Liver (tissue), 8 donors: ENCODE measurements at regions not wholly inside any gene's neighbourhood (a gene's known extent, or its start where the extent isn't known, plus 50 kb on each side); places are given as distances from the start of the nearest gene placed in this dataset.

ENCODE experiments used
- DNase-seq: peaks from one replicate; pipeline ENCODE4 v3.0.0-alpha.2; 2017; ENCODE audit warnings: low spot score
- H3K27ac ChIP-seq, 2 donors: one replicate each; pipeline ENCODE4 v1.7.0; 2013; ENCODE audit warnings: inconsistent platforms in 2 of 2, low read length in 2 of 2, control low read depth in 1 of 2, low read depth in 1 of 2, mild to moderate bottlenecking in 1 of 2
- H3K27me3 ChIP-seq, 4 donors: one replicate each; pipeline versions ENCODE4 v1.6.1 to v1.7.0; 2013; ENCODE audit warnings: low read length in 3 of 4, inconsistent platforms in 1 of 4, mild to moderate bottlenecking in 1 of 4, moderate library complexity in 1 of 4; ENCODE audit not compliant: control insufficient read depth in 4 of 4, insufficient read depth in 4 of 4
- H3K36me3 ChIP-seq, 4 donors: one replicate each; pipeline versions ENCODE4 v1.6.1 to v1.7.0; 2013; ENCODE audit warnings: low read length in 3 of 4, mild to moderate bottlenecking in 3 of 4, low read depth in 1 of 4, moderate library complexity in 1 of 4; ENCODE audit not compliant: control insufficient read depth in 4 of 4, insufficient read depth in 3 of 4
- H3K4me1 ChIP-seq, 4 donors: one replicate each; pipeline versions ENCODE4 v1.6.1 to v1.7.0; 2013; ENCODE audit warnings: low read length in 3 of 4, mild to moderate bottlenecking in 3 of 4, moderate library complexity in 1 of 4; ENCODE audit not compliant: control insufficient read depth in 4 of 4, insufficient read depth in 4 of 4
- H3K4me3 ChIP-seq, 3 donors: one replicate each; pipeline versions ENCODE4 v1.6.1 to v1.7.0; 2013; ENCODE audit warnings: low read length in 3 of 3, control low read depth in 1 of 3, low read depth in 1 of 3, mild to moderate bottlenecking in 1 of 3
- H3K9ac ChIP-seq, 2 donors: one replicate each; pipeline ENCODE4 v1.7.0; 2013; ENCODE audit warnings: low read length in 2 of 2, mild to moderate bottlenecking in 2 of 2, moderate library complexity in 2 of 2, control low read depth in 1 of 2, low read depth in 1 of 2
- H3K9me3 ChIP-seq, 4 donors: one replicate each; pipeline versions ENCODE4 v1.6.1 to v1.7.0; 2013; ENCODE audit warnings: low read length in 3 of 4; ENCODE audit not compliant: control insufficient read depth in 4 of 4
- EGR1 ChIP-seq, 2 donors: IDR thresholded peaks; 2 replicates each; pipeline ENCODE4 v1.6.1; 2016 to 2018; ENCODE audit warnings: antibody characterized with exemption in 2 of 2, low read depth in 2 of 2
- FOXA1 ChIP-seq: IDR thresholded peaks from 2 replicates; pipeline ENCODE4 v1.6.1; 2016; ENCODE audit warnings: antibody characterized with exemption
- FOXA2 ChIP-seq: IDR thresholded peaks from 2 replicates; pipeline ENCODE4 v1.6.1; 2016; ENCODE audit warnings: antibody characterized with exemption
- GABPA ChIP-seq, 2 donors: IDR thresholded peaks in 1 of 2; conservative IDR thresholded peaks in 1 of 2; 2 replicates each; pipeline ENCODE4 v1.6.1; 2016; ENCODE audit warnings: antibody characterized with exemption in 2 of 2, mild to moderate bottlenecking in 1 of 2, moderate library complexity in 1 of 2
- HNF4G ChIP-seq: IDR thresholded peaks from 2 replicates; pipeline ENCODE4 v1.6.1; 2016; ENCODE audit warnings: antibody characterized with exemption
- JUND ChIP-seq, 2 donors: IDR thresholded peaks; 2 replicates each; pipeline ENCODE4 v1.6.1; 2016; ENCODE audit warnings: antibody characterized with exemption in 2 of 2
- NR2F2 ChIP-seq: IDR thresholded peaks from 2 replicates; pipeline ENCODE4 v1.6.1; 2016; ENCODE audit warnings: antibody characterized with exemption
- RAD21 ChIP-seq, 2 donors: IDR thresholded peaks; 2 replicates each; pipeline ENCODE4 v1.6.1; 2016; ENCODE audit warnings: antibody characterized with exemption in 2 of 2, mild to moderate bottlenecking in 2 of 2
- RXRA ChIP-seq, 2 donors: IDR thresholded peaks; 2 replicates each; pipeline ENCODE4 v1.6.1; 2017 to 2018; ENCODE audit warnings: antibody characterized with exemption in 2 of 2, mild to moderate bottlenecking in 1 of 2
- SP1 ChIP-seq: IDR thresholded peaks from 2 replicates; pipeline ENCODE4 v1.6.1; 2018; ENCODE audit warnings: antibody characterized with exemption, mild to moderate bottlenecking
- TAF1 ChIP-seq: conservative IDR thresholded peaks from 2 replicates; pipeline ENCODE4 v1.6.1; 2016; ENCODE audit warnings: antibody characterized with exemption, mild to moderate bottlenecking
- YY1 ChIP-seq: IDR thresholded peaks from 2 replicates; pipeline ENCODE4 v1.6.1; 2016; ENCODE audit warnings: antibody characterized with exemption, mild to moderate bottlenecking
- WGBS: extraction: QIAGEN DNeasy Blood & Tissue Kit; methylation state at CpG from one replicate; pipeline ENCODE4 v1.1.7; 2013; 5-methylcytosine and 5-hydroxymethylcytosine counted together
- TF ChIP-seq, protein P1 (sequence below): IDR thresholded peaks from 2 replicates; pipeline ENCODE4 v1.6.1; 2016; ENCODE audit warnings: antibody characterized with exemption, mild to moderate bottlenecking
- TF ChIP-seq, protein P2 (sequence below): fragments of 150-350 bp; IDR thresholded peaks from 2 replicates; pipeline ENCODE4 v1.5.1; 2017; ENCODE audit warnings: improper control_type of control experiment, low read depth, low read length; ENCODE audit not compliant: missing input control
- TF ChIP-seq, protein P3 (sequence below): IDR thresholded peaks from 2 replicates; pipeline ENCODE4 v1.6.1; 2016; ENCODE audit warnings: antibody characterized with exemption
- TF ChIP-seq, protein P4 (sequence below): IDR thresholded peaks from 2 replicates; pipeline ENCODE4 v1.6.1; 2016; ENCODE audit warnings: antibody characterized with exemption
- donor health status: healthy.
- donor health status: healthy.
- donor health status: healthy.
- donor health status: healthy.
- donor health status: healthy.

DNA sequence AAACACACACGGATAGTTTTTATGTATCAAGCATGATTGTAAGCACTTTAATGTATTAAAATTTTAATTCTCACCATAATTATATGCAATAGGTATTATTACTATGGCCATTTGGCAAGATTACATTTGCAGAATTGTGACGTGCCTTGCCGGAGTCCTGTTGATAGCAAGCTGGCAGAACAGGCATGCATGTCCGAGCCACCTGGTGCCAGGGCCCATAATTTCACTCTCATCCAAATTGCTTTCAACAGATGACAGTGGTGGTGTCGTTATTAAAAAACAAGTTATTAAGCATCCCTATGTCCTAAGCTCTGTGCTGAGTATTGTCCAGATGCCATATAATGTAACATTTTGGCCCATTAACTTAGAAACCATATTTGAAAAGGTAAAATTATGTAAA is 374.3 kb downstream of the FOXO1 start (continued):
- TF ChIP-seq, protein P1, sequence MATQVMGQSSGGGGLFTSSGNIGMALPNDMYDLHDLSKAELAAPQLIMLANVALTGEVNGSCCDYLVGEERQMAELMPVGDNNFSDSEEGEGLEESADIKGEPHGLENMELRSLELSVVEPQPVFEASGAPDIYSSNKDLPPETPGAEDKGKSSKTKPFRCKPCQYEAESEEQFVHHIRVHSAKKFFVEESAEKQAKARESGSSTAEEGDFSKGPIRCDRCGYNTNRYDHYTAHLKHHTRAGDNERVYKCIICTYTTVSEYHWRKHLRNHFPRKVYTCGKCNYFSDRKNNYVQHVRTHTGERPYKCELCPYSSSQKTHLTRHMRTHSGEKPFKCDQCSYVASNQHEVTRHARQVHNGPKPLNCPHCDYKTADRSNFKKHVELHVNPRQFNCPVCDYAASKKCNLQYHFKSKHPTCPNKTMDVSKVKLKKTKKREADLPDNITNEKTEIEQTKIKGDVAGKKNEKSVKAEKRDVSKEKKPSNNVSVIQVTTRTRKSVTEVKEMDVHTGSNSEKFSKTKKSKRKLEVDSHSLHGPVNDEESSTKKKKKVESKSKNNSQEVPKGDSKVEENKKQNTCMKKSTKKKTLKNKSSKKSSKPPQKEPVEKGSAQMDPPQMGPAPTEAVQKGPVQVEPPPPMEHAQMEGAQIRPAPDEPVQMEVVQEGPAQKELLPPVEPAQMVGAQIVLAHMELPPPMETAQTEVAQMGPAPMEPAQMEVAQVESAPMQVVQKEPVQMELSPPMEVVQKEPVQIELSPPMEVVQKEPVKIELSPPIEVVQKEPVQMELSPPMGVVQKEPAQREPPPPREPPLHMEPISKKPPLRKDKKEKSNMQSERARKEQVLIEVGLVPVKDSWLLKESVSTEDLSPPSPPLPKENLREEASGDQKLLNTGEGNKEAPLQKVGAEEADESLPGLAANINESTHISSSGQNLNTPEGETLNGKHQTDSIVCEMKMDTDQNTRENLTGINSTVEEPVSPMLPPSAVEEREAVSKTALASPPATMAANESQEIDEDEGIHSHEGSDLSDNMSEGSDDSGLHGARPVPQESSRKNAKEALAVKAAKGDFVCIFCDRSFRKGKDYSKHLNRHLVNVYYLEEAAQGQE = no peak
- TF ChIP-seq, protein P2, sequence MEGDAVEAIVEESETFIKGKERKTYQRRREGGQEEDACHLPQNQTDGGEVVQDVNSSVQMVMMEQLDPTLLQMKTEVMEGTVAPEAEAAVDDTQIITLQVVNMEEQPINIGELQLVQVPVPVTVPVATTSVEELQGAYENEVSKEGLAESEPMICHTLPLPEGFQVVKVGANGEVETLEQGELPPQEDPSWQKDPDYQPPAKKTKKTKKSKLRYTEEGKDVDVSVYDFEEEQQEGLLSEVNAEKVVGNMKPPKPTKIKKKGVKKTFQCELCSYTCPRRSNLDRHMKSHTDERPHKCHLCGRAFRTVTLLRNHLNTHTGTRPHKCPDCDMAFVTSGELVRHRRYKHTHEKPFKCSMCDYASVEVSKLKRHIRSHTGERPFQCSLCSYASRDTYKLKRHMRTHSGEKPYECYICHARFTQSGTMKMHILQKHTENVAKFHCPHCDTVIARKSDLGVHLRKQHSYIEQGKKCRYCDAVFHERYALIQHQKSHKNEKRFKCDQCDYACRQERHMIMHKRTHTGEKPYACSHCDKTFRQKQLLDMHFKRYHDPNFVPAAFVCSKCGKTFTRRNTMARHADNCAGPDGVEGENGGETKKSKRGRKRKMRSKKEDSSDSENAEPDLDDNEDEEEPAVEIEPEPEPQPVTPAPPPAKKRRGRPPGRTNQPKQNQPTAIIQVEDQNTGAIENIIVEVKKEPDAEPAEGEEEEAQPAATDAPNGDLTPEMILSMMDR = no peak
- no peak for TF ChIP-seq YY1
- no peak for TF ChIP-seq JUND (IDR thresholded peaks at IDR 0.05)
- TF ChIP-seq FOXA2 = no peak

DNA sequence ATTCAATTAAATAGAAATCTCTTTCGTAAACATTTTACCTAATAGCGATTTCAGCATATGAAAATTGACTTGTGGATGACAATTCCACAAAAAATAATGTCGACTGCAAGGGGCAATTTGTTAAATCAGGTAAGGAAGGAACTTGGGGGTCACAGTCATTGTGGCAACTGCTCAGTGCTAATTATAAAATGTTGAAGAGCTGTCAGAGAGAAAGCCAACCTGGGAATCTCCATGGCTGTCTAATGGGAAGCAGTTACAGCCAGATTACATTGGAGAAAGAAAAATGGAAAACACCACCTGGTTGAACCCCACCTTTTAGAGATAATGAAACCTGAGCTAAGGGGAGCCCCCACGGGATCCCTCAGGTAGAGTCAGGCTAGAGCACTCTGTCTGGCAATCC is 373.9 kb downstream of the FOXO1 start:
- no peaks in the 10 kb centered on the region for H3K27me3 ChIP-seq
- no peaks in the 10 kb centered on the region for H3K36me3 ChIP-seq
- no peak overlapping the region for H3K4me3 ChIP-seq
- TF ChIP-seq, protein P3, sequence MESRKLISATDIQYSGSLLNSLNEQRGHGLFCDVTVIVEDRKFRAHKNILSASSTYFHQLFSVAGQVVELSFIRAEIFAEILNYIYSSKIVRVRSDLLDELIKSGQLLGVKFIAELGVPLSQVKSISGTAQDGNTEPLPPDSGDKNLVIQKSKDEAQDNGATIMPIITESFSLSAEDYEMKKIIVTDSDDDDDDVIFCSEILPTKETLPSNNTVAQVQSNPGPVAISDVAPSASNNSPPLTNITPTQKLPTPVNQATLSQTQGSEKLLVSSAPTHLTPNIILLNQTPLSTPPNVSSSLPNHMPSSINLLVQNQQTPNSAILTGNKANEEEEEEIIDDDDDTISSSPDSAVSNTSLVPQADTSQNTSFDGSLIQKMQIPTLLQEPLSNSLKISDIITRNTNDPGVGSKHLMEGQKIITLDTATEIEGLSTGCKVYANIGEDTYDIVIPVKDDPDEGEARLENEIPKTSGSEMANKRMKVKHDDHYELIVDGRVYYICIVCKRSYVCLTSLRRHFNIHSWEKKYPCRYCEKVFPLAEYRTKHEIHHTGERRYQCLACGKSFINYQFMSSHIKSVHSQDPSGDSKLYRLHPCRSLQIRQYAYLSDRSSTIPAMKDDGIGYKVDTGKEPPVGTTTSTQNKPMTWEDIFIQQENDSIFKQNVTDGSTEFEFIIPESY = no peak
- TF ChIP-seq RAD21 (IDR thresholded peaks at IDR 0.05) (no peak), TAF1 (no peak), FOXA1 (no peak), JUND (IDR thresholded peaks at IDR 0.05) (no peak), SP1 (no peak)
- 82% methylated on average over 4 of the region's 4 CpGs for WGBS
- DNase-seq = no peak
- H3K4me1 ChIP-seq = no peaks in the 10 kb centered on the region
- H3K9me3 ChIP-seq = peaks cover 2 to 5% (median 4%) of the 10 kb centered on the region in 4 donors
- no peak overlapping the region for H3K27ac ChIP-seq
- no peak overlapping the region for H3K9ac ChIP-seq

DNA sequence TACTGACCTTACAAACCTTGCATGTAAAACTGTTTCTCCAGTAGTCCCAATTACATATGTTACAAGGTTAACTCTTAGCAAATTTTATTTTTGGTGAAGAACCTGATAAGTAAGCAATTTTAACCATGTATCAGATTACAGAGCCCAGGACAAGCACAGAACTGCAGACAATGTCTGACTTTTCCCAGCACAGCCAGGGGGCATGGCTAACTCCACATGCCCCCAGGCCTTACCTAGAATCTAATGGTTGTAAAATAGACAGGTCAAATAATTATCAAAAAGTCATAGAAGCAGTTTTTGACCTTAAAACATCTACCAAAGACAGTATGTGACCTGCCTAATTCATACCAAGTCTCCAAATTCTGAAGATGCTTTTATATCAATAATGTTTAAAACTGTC is 364.1 kb downstream of the FOXO1 start:
- Histone ChIP-seq H3K4me3 (no peak overlapping the region), H3K4me1 (no peaks in the 10 kb centered on the region), H3K36me3 (no peaks in the 10 kb centered on the region), H3K27me3 (no peaks in the 10 kb centered on the region), H3K27ac (no peak overlapping the region), H3K9ac (no peak overlapping the region), H3K9me3 (peaks cover 0 to 5% (median 1%) of the 10 kb centered on the region in 4 donors)
- DNase-seq = no peak
- no peak for TF ChIP-seq JUND (IDR thresholded peaks at IDR 0.05)
- no peak for TF ChIP-seq GABPA (IDR thresholded peaks at IDR 0.05 in 1 of 2, conservative IDR thresholded peaks at IDR 0.05 in 1 of 2)
- TF ChIP-seq NR2F2 = no peak
- TF ChIP-seq EGR1 (IDR thresholded peaks at IDR 0.05; ENCODE audit: low read depth in 2 of 2) = no peak
- no peak for TF ChIP-seq TAF1
- TF ChIP-seq RXRA (IDR thresholded peaks at IDR 0.05) = no peak
- no peak for TF ChIP-seq RAD21 (IDR thresholded peaks at IDR 0.05)
- TF ChIP-seq, protein P4, sequence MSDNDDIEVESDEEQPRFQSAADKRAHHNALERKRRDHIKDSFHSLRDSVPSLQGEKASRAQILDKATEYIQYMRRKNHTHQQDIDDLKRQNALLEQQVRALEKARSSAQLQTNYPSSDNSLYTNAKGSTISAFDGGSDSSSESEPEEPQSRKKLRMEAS = no peak
- TF ChIP-seq, protein P3 = no peak
- no peak for TF ChIP-seq YY1
- no peak for TF ChIP-seq HNF4G
- TF ChIP-seq, protein P1 = no peak
- no peak for TF ChIP-seq FOXA2
- no peak for TF ChIP-seq SP1
